ENCODE measurements at regions not wholly inside any gene's neighbourhood (a gene's known extent, or its start where the extent isn't known, plus 50 kb on each side); places are given as distances from the start of the nearest gene placed in this dataset.

DNA sequence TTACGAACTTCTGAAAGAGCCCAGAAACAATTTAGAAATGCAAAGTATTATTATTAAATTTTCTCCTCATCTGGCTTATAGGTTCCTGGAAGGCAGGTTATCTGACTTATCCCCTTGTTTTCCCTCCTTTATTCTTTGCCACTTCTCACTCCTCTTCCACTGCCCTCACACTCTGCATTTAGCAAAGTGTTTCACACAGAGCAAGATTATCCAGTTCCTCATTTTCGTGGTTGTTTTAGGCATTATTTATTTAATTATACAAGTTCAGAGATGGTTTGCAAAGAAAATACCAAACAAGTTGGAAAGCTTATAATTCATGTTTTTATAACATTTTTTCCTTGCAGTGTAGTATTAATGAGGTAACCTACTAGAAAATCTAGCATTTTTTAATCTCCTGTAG, 544.9 kb downstream of the NSUN3 start:
- TF ChIP-seq, protein P1, sequence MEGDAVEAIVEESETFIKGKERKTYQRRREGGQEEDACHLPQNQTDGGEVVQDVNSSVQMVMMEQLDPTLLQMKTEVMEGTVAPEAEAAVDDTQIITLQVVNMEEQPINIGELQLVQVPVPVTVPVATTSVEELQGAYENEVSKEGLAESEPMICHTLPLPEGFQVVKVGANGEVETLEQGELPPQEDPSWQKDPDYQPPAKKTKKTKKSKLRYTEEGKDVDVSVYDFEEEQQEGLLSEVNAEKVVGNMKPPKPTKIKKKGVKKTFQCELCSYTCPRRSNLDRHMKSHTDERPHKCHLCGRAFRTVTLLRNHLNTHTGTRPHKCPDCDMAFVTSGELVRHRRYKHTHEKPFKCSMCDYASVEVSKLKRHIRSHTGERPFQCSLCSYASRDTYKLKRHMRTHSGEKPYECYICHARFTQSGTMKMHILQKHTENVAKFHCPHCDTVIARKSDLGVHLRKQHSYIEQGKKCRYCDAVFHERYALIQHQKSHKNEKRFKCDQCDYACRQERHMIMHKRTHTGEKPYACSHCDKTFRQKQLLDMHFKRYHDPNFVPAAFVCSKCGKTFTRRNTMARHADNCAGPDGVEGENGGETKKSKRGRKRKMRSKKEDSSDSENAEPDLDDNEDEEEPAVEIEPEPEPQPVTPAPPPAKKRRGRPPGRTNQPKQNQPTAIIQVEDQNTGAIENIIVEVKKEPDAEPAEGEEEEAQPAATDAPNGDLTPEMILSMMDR (IDR thresholded peaks at IDR 0.05; ENCODE audit: low read depth, low read length), result no peak
- TF ChIP-seq MYC (IDR thresholded peaks at IDR 0.05; ENCODE audit: low read depth, low read length) (no peak), POLR2A (IDR thresholded peaks at IDR 0.05; ENCODE audit: extremely low read depth, insufficient read length) (no peak)
- TF ChIP-seq, protein P2, sequence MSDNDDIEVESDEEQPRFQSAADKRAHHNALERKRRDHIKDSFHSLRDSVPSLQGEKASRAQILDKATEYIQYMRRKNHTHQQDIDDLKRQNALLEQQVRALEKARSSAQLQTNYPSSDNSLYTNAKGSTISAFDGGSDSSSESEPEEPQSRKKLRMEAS (IDR thresholded peaks at IDR 0.05; ENCODE audit: low read depth, low read length), result no peak
- no peak for DNase-seq (ENCODE audit: low read depth)
- H3K4me3 ChIP-seq (ENCODE audit: low read depth, low read length), result no peak overlapping the region

DNA sequence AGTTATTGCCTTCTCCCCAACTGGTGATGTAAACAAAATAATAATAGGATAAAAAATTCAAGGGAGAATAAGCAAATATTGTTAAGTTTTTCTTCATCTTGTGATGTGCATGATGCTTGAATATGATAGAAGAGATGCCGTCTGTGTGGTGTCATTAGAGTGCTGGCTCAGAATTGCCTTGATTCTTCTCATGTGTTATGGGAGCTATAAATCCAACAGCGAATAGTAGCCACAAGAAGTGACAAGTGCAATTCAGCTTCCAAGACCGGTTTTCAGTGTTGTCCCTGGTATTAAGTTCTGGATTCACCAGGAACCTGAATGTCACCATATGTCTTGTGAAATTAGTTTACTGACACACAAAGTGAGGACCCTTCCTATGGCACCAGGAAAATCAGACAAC, 547.0 kb downstream of the NSUN3 start:
- H3K4me3 ChIP-seq (ENCODE audit: low read depth, low read length), result no peak overlapping the region
- DNase-seq (ENCODE audit: low read depth), result no peak
- TF ChIP-seq MYC (IDR thresholded peaks at IDR 0.05; ENCODE audit: low read depth, low read length) (no peak), POLR2A (IDR thresholded peaks at IDR 0.05; ENCODE audit: extremely low read depth, insufficient read length) (no peak)
- TF ChIP-seq, protein P2 (IDR thresholded peaks at IDR 0.05; ENCODE audit: low read depth, low read length), result no peak
- TF ChIP-seq, protein P1 (IDR thresholded peaks at IDR 0.05; ENCODE audit: low read depth, low read length), result no peak

DNA sequence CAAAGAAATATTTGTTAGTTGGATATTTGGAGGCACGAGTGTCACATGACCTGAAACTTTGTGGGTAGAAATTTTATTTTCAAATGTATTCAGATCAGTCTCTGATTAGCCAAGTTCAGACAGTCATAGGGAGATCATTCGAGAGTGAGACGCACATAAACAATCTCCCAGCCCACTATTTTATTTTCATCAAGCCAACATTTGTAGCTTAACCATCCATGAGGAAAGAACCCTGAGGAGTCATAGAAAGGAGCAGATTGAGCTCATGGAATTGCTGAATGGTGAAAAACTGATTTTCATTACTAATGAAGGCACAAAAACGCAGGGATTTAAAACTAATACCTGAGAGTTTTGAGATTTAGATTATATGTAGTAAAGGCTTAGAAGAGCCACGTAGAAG, 548.7 kb downstream of the NSUN3 start:
- DNase-seq (ENCODE audit: low read depth), result no peak
- TF ChIP-seq POLR2A (IDR thresholded peaks at IDR 0.05; ENCODE audit: extremely low read depth, insufficient read length) (no peak), MYC (IDR thresholded peaks at IDR 0.05; ENCODE audit: low read depth, low read length) (no peak)
- TF ChIP-seq, protein P2 (IDR thresholded peaks at IDR 0.05; ENCODE audit: low read depth, low read length), result no peak
- TF ChIP-seq, protein P1 (IDR thresholded peaks at IDR 0.05; ENCODE audit: low read depth, low read length), result no peak
- H3K4me3 ChIP-seq (ENCODE audit: low read depth, low read length), result no peak overlapping the region

DNA sequence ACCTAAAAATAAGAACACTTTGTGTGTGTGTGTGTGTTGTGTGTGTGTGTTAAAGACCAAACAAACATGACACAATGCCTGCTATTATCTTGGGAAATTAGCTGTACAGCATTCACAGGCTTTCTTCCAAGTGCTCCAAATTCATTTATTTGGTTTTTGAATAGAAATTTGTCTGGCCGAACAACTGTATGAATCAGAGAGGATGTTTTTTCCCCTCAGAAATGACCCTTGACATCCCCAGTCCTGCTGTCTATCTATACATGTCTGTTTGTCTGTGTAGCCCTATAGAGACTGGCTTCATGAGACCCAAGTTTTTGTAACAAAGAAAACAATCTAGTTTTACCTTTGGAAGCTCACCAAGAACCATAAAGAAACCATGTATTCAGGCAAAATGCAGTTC, 549.8 kb downstream of the NSUN3 start:
- DNase-seq (ENCODE audit: low read depth), result no peak
- TF ChIP-seq, protein P1 (IDR thresholded peaks at IDR 0.05; ENCODE audit: low read depth, low read length), result no peak
- no peak for TF ChIP-seq POLR2A (IDR thresholded peaks at IDR 0.05; ENCODE audit: extremely low read depth, insufficient read length)
- TF ChIP-seq, protein P2 (IDR thresholded peaks at IDR 0.05; ENCODE audit: low read depth, low read length), result no peak
- no peak for TF ChIP-seq MYC (IDR thresholded peaks at IDR 0.05; ENCODE audit: low read depth, low read length)
- no peak overlapping the region for H3K4me3 ChIP-seq (ENCODE audit: low read depth, low read length)

DNA sequence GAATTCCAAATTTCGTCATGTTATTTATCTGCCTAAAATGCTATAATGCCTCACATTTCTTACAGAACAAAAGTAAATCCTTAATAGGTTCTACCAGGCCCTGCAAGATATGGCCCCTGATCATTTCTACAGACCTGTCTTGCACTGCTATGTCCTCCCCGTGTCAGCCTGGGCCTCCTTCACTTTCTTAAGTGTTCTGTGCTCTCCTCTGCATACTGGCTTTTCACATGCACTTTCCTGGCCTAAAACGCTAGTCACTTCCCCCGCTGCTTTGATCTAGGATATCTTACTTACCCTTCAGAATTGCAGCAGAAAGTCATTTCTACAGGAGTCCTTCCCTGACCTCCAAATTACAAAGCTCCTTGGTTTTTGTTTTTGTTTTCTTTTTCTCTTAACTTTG, 551.3 kb downstream of the NSUN3 start:
- H3K4me3 ChIP-seq (ENCODE audit: low read depth, low read length), result no peak overlapping the region
- TF ChIP-seq, protein P1 (IDR thresholded peaks at IDR 0.05; ENCODE audit: low read depth, low read length), result no peak
- TF ChIP-seq, protein P2 (IDR thresholded peaks at IDR 0.05; ENCODE audit: low read depth, low read length), result no peak
- TF ChIP-seq POLR2A (IDR thresholded peaks at IDR 0.05; ENCODE audit: extremely low read depth, insufficient read length), result no peak
- TF ChIP-seq MYC (IDR thresholded peaks at IDR 0.05; ENCODE audit: low read depth, low read length), result no peak
- no peak for DNase-seq (ENCODE audit: low read depth)
